ENCODE measurements at regions not wholly inside any gene's neighbourhood (a gene's known extent, or its start where the extent isn't known, plus 50 kb on each side); places are given as distances from the start of the nearest gene placed in this dataset.
A peak's percentile ranks its signal among the peaks of the same experiment; 100 is the strongest.

DNA sequence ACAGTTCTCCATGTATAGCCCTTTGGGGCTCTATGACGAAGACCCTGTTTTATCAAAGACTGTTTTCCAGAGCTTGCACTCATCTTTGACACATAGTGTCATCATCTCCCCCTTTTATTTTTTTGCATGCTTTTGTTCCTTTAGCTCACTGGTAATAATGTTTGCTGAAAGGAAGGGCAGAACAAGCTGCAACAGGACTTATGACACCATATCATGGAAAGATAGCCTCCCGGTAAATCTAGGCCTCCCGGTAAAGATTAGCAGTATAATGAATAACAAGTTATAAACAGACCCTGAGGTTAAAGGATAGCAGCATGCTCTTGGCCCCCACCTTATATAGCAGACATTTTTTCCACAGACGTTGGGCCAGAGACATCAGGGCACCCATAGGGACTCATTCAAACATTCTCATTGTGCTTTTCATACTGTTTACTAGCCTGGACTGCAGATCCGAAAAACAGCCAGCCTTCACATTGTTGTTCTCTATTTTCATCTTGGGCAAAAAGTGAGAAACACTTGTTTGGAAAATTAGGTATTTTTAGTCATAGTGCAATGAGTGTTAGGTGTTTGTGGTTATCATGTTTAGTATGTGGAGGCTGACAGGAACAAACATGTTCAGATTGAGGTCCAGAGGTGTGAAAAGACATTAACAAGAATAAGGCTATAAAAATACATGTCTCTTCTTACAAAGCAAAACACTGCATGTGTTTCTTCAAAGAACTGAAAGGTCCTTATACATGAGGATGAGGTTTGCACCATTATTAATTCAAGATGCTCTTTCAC, 136.9 kb upstream of the SPRY2 start (continued):
- TF ChIP-seq IKZF2 (IDR thresholded peaks at IDR 0.05) (peak; percentile 99), CHD2 (IDR thresholded peaks at IDR 0.05; ENCODE audit: borderline replicate concordance, low read depth, low read length) (peak; percentile 83), ESRRA (IDR thresholded peaks at IDR 0.05; ENCODE audit: low read length) (no peak), SUZ12 (IDR thresholded peaks at IDR 0.05; ENCODE audit: unreplicated experiment) (no peak), DPF2 (IDR thresholded peaks at IDR 0.05) (peak; percentile 95), SMAD1 (IDR thresholded peaks at IDR 0.05; ENCODE audit: low read depth, partially characterized antibody) (peak; percentile 52), GATAD2B (conservative IDR thresholded peaks at IDR 0.05; ENCODE audit: low read depth) (peak; percentile 73; the same call in 1 of the 2 replicates), RCOR1 (conservative IDR thresholded peaks at IDR 0.05; ENCODE audit: low read depth, low read length) (no peak), PAX8 (IDR thresholded peaks at IDR 0.05) (peak; percentile 89; the same call in 1 of the 2 replicates), RAD51 (IDR thresholded peaks at IDR 0.05) (peak; percentile 58), MLLT1 (IDR thresholded peaks at IDR 0.05) (peak; percentile 63; the same call in 1 of the 2 replicates), JUND (IDR thresholded peaks at IDR 0.05; ENCODE audit: low read depth, low read length) (no peak), MTA2 (IDR thresholded peaks at IDR 0.05; ENCODE audit: low read depth) (peak; percentile 98), RUNX3 (IDR thresholded peaks at IDR 0.05; ENCODE audit: low read length) (no peak), CUX1 (IDR thresholded peaks at IDR 0.05; ENCODE audit: insufficient replicate concordance, low read depth, low read length) (peak; percentile 29), ATF7 (IDR thresholded peaks at IDR 0.05; ENCODE audit: low read depth) (peak; percentile 88), FOXM1 (IDR thresholded peaks at IDR 0.05; ENCODE audit: low read depth, low read length) (no peak), IKZF1 (conservative IDR thresholded peaks at IDR 0.05) (peak; percentile 97), ZNF207 (IDR thresholded peaks at IDR 0.05; ENCODE audit: borderline replicate concordance) (peak; percentile 23; the same call in 1 of the 2 replicates), STAT1 (conservative IDR thresholded peaks at IDR 0.05) (no peak)
- TF ChIP-seq, protein P1, sequence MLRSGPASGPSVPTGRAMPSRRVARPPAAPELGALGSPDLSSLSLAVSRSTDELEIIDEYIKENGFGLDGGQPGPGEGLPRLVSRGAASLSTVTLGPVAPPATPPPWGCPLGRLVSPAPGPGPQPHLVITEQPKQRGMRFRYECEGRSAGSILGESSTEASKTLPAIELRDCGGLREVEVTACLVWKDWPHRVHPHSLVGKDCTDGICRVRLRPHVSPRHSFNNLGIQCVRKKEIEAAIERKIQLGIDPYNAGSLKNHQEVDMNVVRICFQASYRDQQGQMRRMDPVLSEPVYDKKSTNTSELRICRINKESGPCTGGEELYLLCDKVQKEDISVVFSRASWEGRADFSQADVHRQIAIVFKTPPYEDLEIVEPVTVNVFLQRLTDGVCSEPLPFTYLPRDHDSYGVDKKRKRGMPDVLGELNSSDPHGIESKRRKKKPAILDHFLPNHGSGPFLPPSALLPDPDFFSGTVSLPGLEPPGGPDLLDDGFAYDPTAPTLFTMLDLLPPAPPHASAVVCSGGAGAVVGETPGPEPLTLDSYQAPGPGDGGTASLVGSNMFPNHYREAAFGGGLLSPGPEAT (IDR thresholded peaks at IDR 0.05; ENCODE audit: low read depth): peak; percentile 94
- TF ChIP-seq, protein P2, sequence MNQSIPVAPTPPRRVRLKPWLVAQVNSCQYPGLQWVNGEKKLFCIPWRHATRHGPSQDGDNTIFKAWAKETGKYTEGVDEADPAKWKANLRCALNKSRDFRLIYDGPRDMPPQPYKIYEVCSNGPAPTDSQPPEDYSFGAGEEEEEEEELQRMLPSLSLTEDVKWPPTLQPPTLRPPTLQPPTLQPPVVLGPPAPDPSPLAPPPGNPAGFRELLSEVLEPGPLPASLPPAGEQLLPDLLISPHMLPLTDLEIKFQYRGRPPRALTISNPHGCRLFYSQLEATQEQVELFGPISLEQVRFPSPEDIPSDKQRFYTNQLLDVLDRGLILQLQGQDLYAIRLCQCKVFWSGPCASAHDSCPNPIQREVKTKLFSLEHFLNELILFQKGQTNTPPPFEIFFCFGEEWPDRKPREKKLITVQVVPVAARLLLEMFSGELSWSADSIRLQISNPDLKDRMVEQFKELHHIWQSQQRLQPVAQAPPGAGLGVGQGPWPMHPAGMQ (IDR thresholded peaks at IDR 0.05; ENCODE audit: borderline replicate concordance): no peak; the same call in 1 of the 2 replicates

Measured in GM12878 (cell line).